ENCODE measurements at regions not wholly inside any gene's neighbourhood (a gene's known extent, or its start where the extent isn't known, plus 50 kb on each side); places are given as distances from the start of the nearest gene placed in this dataset.

DNA sequence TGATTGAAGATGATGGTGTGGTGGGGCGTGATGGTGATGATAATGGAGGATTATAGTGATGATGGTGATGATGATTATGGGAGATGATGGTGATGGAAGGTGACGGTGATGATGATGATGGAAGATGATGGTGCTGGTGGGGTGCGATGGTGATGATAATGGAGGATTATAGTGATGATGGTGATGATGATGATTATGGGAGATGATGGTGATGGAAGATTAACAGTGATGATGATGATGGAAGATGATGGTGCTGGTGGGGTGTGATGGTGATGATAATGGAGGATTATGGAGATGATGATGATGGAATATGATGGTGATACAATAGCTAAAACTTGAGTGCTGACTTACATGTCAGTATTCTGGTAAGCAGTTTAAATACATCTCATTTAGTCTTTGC, 391.0 kb upstream of the EEF2KMT start:
- intact Hi-C loops (cut with micrococcal nuclease), result no loop called here
- POLR2A ChIA-PET, result no interaction called here
- TF ChIP-seq TCF7L2 (IDR thresholded peaks at IDR 0.05; ENCODE audit: borderline replicate concordance, extremely low read depth, insufficient read depth, insufficient read length) (no peak), EZH2 (IDR thresholded peaks at IDR 0.05) (no peak), SRF (IDR thresholded peaks at IDR 0.05; ENCODE audit: low read depth) (no peak), JUND (IDR thresholded peaks at IDR 0.05) (no peak), CBX3 (IDR thresholded peaks at IDR 0.05; ENCODE audit: low read depth) (no peak), POLR2AphosphoS5 (IDR thresholded peaks at IDR 0.05; ENCODE audit: low read depth, low read length) (no peak), SIN3A (IDR thresholded peaks at IDR 0.05; ENCODE audit: low read depth) (no peak), POLR2A (IDR thresholded peaks at IDR 0.05; ENCODE audit: borderline replicate concordance, extremely low read depth, insufficient read depth, insufficient read length) (no peak), RAD21 (IDR thresholded peaks at IDR 0.05; ENCODE audit: low read depth) (no peak), ZNF274 (IDR thresholded peaks at IDR 0.05; ENCODE audit: low read depth, low read length) (no peak), EZH2phosphoT487 (IDR thresholded peaks at IDR 0.05; ENCODE audit: borderline replicate concordance) (no peak), FOSL1 (IDR thresholded peaks at IDR 0.05; ENCODE audit: low read depth) (no peak), CEBPB (IDR thresholded peaks at IDR 0.05; ENCODE audit: low read depth) (no peak), EGR1 (IDR thresholded peaks at IDR 0.05; ENCODE audit: low read depth) (no peak)
- TF ChIP-seq, protein P1, sequence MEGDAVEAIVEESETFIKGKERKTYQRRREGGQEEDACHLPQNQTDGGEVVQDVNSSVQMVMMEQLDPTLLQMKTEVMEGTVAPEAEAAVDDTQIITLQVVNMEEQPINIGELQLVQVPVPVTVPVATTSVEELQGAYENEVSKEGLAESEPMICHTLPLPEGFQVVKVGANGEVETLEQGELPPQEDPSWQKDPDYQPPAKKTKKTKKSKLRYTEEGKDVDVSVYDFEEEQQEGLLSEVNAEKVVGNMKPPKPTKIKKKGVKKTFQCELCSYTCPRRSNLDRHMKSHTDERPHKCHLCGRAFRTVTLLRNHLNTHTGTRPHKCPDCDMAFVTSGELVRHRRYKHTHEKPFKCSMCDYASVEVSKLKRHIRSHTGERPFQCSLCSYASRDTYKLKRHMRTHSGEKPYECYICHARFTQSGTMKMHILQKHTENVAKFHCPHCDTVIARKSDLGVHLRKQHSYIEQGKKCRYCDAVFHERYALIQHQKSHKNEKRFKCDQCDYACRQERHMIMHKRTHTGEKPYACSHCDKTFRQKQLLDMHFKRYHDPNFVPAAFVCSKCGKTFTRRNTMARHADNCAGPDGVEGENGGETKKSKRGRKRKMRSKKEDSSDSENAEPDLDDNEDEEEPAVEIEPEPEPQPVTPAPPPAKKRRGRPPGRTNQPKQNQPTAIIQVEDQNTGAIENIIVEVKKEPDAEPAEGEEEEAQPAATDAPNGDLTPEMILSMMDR (IDR thresholded peaks at IDR 0.05 in 2 of 3, conservative IDR thresholded peaks at IDR 0.05 in 1 of 3; ENCODE audit: borderline replicate concordance in 1 of 3, insufficient read depth in 1 of 3, low read depth in 2 of 3, low read length in 2 of 3), result no peak
- TF ChIP-seq, protein P2, sequence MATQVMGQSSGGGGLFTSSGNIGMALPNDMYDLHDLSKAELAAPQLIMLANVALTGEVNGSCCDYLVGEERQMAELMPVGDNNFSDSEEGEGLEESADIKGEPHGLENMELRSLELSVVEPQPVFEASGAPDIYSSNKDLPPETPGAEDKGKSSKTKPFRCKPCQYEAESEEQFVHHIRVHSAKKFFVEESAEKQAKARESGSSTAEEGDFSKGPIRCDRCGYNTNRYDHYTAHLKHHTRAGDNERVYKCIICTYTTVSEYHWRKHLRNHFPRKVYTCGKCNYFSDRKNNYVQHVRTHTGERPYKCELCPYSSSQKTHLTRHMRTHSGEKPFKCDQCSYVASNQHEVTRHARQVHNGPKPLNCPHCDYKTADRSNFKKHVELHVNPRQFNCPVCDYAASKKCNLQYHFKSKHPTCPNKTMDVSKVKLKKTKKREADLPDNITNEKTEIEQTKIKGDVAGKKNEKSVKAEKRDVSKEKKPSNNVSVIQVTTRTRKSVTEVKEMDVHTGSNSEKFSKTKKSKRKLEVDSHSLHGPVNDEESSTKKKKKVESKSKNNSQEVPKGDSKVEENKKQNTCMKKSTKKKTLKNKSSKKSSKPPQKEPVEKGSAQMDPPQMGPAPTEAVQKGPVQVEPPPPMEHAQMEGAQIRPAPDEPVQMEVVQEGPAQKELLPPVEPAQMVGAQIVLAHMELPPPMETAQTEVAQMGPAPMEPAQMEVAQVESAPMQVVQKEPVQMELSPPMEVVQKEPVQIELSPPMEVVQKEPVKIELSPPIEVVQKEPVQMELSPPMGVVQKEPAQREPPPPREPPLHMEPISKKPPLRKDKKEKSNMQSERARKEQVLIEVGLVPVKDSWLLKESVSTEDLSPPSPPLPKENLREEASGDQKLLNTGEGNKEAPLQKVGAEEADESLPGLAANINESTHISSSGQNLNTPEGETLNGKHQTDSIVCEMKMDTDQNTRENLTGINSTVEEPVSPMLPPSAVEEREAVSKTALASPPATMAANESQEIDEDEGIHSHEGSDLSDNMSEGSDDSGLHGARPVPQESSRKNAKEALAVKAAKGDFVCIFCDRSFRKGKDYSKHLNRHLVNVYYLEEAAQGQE (IDR thresholded peaks at IDR 0.05; ENCODE audit: low read depth), result no peak
- TF ChIP-seq, protein P3, sequence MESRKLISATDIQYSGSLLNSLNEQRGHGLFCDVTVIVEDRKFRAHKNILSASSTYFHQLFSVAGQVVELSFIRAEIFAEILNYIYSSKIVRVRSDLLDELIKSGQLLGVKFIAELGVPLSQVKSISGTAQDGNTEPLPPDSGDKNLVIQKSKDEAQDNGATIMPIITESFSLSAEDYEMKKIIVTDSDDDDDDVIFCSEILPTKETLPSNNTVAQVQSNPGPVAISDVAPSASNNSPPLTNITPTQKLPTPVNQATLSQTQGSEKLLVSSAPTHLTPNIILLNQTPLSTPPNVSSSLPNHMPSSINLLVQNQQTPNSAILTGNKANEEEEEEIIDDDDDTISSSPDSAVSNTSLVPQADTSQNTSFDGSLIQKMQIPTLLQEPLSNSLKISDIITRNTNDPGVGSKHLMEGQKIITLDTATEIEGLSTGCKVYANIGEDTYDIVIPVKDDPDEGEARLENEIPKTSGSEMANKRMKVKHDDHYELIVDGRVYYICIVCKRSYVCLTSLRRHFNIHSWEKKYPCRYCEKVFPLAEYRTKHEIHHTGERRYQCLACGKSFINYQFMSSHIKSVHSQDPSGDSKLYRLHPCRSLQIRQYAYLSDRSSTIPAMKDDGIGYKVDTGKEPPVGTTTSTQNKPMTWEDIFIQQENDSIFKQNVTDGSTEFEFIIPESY (IDR thresholded peaks at IDR 0.05; ENCODE audit: extremely low read depth, insufficient replicate concordance, low read length), result no peak
- TF ChIP-seq, protein P4, sequence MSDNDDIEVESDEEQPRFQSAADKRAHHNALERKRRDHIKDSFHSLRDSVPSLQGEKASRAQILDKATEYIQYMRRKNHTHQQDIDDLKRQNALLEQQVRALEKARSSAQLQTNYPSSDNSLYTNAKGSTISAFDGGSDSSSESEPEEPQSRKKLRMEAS (IDR thresholded peaks at IDR 0.05), result no peak
- no peaks in the 10 kb centered on the region for H4K20me1 ChIP-seq (ENCODE audit: insufficient read depth)
- H3K4me3 ChIP-seq (replicated peaks in 1 of 2; ENCODE audit: low read depth in 1 of 2, low read length in 2 of 2), result no peak overlapping the region
- H3K36me3 ChIP-seq (ENCODE audit: control insufficient read depth in 1 of 2, insufficient read depth in 2 of 2, low read length in 2 of 2), result no peaks in the 10 kb centered on the region
- no peaks in the 10 kb centered on the region for H3K79me2 ChIP-seq (ENCODE audit: insufficient read depth, low read length)
- H3K9me3 ChIP-seq (ENCODE audit: control insufficient read depth in 1 of 2, insufficient read depth in 1 of 2, low read depth in 1 of 2, low read length in 2 of 2), result no peaks in the 10 kb centered on the region
- H3K27ac ChIP-seq (ENCODE audit: low read depth, low read length), result no peak overlapping the region
- H3K27me3 ChIP-seq (ENCODE audit: insufficient read depth, low read length), result peaks cover 18% of the 10 kb centered on the region; the same call in 1 of the 2 replicates
- ATAC-seq (no peak), DNase-seq (ENCODE audit: low read depth, low spot score) (no peak)
- H3K4me2 ChIP-seq (ENCODE audit: low read length), result no peak overlapping the region
- CTCF ChIA-PET, result no interaction called here
- BruUV-seq (replicated peaks), result no TSS peak
- H2AFZ ChIP-seq (ENCODE audit: low read depth, low read length, poor library complexity, severe bottlenecking), result no peak overlapping the region
- RAD21 ChIA-PET (ENCODE audit: low non-redundant PET in 1 of 2, low total read pairs in 2 of 2, uncharacterized antibody in 2 of 2, unreplicated experiment in 2 of 2), result no interaction called here
- no peaks in the 10 kb centered on the region for H3K4me1 ChIP-seq (ENCODE audit: control insufficient read depth in 1 of 2, insufficient read depth in 2 of 2, low read length in 2 of 2)
- no peak overlapping the region for H3K9ac ChIP-seq (ENCODE audit: low read length)
- no peaks in the 10 kb centered on the region for H3K9me2 ChIP-seq (ENCODE audit: insufficient read depth)
